ENCODE measurements at regions not wholly inside any gene's neighbourhood (a gene's known extent, or its start where the extent isn't known, plus 50 kb on each side); places are given as distances from the start of the nearest gene placed in this dataset.
"Not testable (repeated sequence)": the region's sequence is repeated elsewhere in the genome, so short reads cannot be mapped to it uniquely, and the experiment has no call there.

- TF ChIP-seq CTCF, POLR2A, EP300 (IDR thresholded peaks at IDR 0.05): not testable (repeated sequence)
These were observed 62.5 kb downstream of the CDY2A start for GRCh38 chrY:18087943-18088655.
